Mononuclear cell (primary cell): ENCODE measurements at regions not wholly inside any gene's neighbourhood (a gene's known extent, or its start where the extent isn't known, plus 50 kb on each side); places are given as distances from the start of the nearest gene placed in this dataset.

Experiments
- H3K27me3 ChIP-seq: 2 replicates; pipeline ENCODE4 v1.6.0; 2011; ENCODE audit warnings: low read length, control low read depth; ENCODE audit not compliant: insufficient read depth
- H3K4me1 ChIP-seq: 2 replicates; pipeline ENCODE4 v1.5.1; 2011; ENCODE audit warnings: mild to moderate bottlenecking, low read length, control low read depth; ENCODE audit not compliant: insufficient read depth
- H3K4me3 ChIP-seq: 2 replicates; pipeline ENCODE4 v1.5.1; 2011; ENCODE audit warnings: mild to moderate bottlenecking, low read length, moderate library complexity
- H3K9me3 ChIP-seq: 2 replicates; pipeline ENCODE4 v1.5.1; 2011; ENCODE audit warnings: low read depth, mild to moderate bottlenecking, control low read depth, low read length

DNA sequence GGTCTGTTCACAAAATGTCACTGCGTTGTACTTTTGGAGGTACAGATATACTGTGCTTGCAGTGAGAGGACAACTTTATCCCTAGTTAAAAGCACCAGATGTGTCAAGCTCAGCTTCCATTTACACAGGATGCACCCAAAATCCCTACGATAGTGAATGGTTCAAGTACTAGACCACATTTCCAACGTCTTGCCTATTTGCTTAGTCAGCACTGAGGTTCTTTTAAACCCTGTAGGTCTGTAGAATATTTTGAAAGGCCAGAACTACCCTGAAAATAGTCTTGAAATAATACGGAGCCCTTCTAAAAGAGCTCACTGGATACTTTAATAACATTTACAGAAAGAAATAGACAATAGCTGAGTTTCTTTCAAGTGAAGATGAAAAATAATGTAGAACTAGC is 466.1 kb downstream of the FUT8 start:
- no peaks in the 10 kb centered on the region for H3K27me3 ChIP-seq
- H3K4me3 ChIP-seq = no peak overlapping the region
- H3K9me3 ChIP-seq = no peaks in the 10 kb centered on the region
- H3K4me1 ChIP-seq = peaks cover 17% of the 10 kb centered on the region

GRCh38 chr14:65879248-65880009 is 466.9 kb downstream of the FUT8 start:
- H3K4me1 ChIP-seq = peaks cover 17% of the 10 kb centered on the region
- H3K9me3 ChIP-seq = no peaks in the 10 kb centered on the region
- no peaks in the 10 kb centered on the region for H3K27me3 ChIP-seq
- H3K4me3 ChIP-seq = no peak overlapping the region

DNA sequence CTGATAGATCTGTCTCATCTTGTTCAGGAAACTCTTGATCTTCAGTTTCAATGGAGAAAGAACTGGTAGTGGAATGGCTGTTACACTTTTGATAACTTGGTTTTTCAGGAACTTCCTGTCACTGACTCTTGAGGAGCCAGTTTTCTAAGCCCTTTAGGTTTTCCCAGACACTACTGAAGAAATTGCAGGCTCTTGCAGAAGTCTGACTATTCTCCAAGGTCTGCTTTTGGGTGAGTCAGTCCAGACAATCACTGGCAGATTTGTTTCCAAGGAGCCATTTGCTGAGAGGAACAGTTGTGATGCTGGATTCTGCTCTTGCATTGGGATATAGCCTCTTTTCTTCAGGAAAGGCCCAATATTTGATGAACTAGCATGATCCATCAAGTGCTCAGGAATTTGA is 468.0 kb downstream of the FUT8 start:
- Histone ChIP-seq H3K4me3 (no peak overlapping the region), H3K9me3 (no peaks in the 10 kb centered on the region), H3K27me3 (no peaks in the 10 kb centered on the region), H3K4me1 (peaks cover 17% of the 10 kb centered on the region)

DNA sequence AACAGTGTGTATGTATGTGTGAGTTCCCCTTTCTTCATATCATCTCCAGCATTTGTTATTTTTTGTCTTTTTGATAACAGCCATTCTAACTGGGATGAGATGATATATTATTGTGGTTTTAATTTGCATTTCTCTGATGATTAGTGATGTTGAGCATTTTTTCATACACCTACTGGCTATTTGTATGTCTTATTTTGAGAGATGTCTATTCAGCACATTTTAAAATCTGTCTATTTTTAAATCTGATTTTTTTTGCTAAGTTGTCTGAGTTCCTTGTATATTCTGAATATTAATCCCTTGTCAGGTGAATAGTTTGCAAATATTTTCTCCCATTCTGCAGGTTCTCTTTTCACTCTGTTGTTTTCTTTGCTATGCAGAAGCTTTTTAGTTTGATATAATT is 469.1 kb downstream of the FUT8 start:
- H3K27me3 ChIP-seq = no peaks in the 10 kb centered on the region

GRCh38 chr14:65888677-65889076 is 476.1 kb downstream of the FUT8 start:
- Histone ChIP-seq H3K4me1 (no peaks in the 10 kb centered on the region), H3K27me3 (no peaks in the 10 kb centered on the region), H3K4me3 (no peak overlapping the region), H3K9me3 (no peaks in the 10 kb centered on the region)

More for the DNA sequence above, 469.1 kb downstream of the FUT8 start:
- Histone ChIP-seq H3K4me1 (peaks cover 17% of the 10 kb centered on the region), H3K9me3 (no peaks in the 10 kb centered on the region), H3K4me3 (no peak overlapping the region)

GRCh38 chr14:65892315-65892714 is 479.8 kb downstream of the FUT8 start:
- Histone ChIP-seq H3K27me3 (no peaks in the 10 kb centered on the region), H3K9me3 (no peaks in the 10 kb centered on the region), H3K4me3 (no peak overlapping the region), H3K4me1 (no peaks in the 10 kb centered on the region)

DNA sequence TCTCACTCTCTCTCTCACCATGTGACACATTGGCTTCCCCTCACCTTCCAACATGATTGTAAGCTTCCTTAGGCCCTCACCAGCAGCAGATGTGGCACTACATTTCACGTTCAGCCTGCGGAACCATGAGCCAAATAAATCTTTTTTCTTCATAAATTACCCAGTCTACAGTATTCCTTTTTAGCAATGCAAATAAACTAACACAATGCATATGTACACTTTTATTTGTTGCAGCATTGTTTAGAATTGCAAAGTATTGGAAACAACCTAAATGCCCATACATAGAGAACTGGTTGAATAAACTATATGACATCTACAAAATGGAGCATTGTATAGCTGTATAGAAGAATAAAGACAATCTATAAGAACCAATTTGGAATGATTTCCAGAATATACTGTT is 487.6 kb downstream of the FUT8 start:
- Histone ChIP-seq H3K9me3 (no peaks in the 10 kb centered on the region), H3K27me3 (no peaks in the 10 kb centered on the region), H3K4me1 (no peaks in the 10 kb centered on the region), H3K4me3 (no peak overlapping the region)

DNA sequence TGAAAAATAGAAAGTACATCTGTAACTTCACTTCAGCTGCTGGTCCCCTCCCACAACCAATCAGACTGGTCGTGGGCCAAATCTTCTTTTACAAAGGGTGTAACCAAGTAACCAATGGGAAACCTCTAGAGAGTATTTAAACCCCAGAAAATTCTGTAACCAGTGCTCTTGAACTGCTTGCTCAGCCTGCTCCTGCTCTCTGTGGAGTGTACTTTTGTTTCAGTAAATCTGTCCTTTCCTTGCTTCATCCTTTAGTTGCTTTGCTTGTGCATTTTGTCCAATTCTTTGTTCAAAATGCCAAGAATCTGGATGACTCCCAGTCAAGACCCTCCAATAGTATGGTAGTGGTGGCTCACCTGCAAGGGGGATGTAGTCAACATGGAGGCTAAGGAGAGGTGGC is 489.1 kb downstream of the FUT8 start:
- Histone ChIP-seq H3K27me3 (no peaks in the 10 kb centered on the region), H3K4me3 (no peak overlapping the region), H3K4me1 (no peaks in the 10 kb centered on the region), H3K9me3 (no peaks in the 10 kb centered on the region)

- Histone ChIP-seq H3K9me3 (no peaks in the 10 kb centered on the region), H3K27me3 (no peaks in the 10 kb centered on the region), H3K4me3 (no peak overlapping the region), H3K4me1 (no peaks in the 10 kb centered on the region)
These were observed 492.5 kb downstream of the FUT8 start for GRCh38 chr14:65904988-65905387.

GRCh38 chr14:65906344-65906743 is 493.8 kb downstream of the FUT8 start:
- H3K4me1 ChIP-seq = no peaks in the 10 kb centered on the region
- H3K4me3 ChIP-seq = no peak overlapping the region
- H3K27me3 ChIP-seq = no peaks in the 10 kb centered on the region
- H3K9me3 ChIP-seq = no peaks in the 10 kb centered on the region

DNA sequence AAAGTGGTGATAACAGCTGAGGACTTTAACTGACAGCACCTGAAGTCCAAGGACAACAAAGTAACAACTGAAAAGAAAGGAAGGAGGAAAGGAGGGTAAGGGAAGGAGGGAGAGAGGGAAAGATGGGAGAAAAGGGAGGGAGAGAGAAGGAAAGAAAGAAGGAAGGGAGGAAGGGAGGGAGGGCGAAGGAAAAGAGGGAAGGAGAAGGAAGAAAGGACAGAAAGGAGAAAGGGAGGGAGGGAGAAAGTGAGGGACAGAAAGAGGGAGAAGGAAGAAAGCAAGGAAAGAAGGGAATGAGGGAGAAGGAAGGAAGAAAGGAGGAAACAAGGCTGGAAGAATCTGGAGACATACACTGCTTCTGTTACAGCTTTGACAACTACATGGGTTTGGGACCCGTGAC is 494.4 kb downstream of the FUT8 start:
- Histone ChIP-seq H3K9me3 (no peaks in the 10 kb centered on the region), H3K4me1 (no peaks in the 10 kb centered on the region), H3K4me3 (no peak overlapping the region), H3K27me3 (no peaks in the 10 kb centered on the region)

GRCh38 chr14:65910108-65910786 is 497.7 kb downstream of the FUT8 start:
- Histone ChIP-seq H3K4me3 (no peak overlapping the region), H3K27me3 (no peaks in the 10 kb centered on the region), H3K4me1 (no peaks in the 10 kb centered on the region), H3K9me3 (no peaks in the 10 kb centered on the region)

- H3K4me1 ChIP-seq = no peaks in the 10 kb centered on the region
- H3K27me3 ChIP-seq = no peaks in the 10 kb centered on the region
- no peak overlapping the region for H3K4me3 ChIP-seq
- H3K9me3 ChIP-seq = no peaks in the 10 kb centered on the region
These were observed 502.6 kb downstream of the FUT8 start for GRCh38 chr14:65915125-65915524.

GRCh38 chr14:65916055-65916454 is 503.5 kb downstream of the FUT8 start:
- no peaks in the 10 kb centered on the region for H3K9me3 ChIP-seq

GRCh38 chr14:65920996-65921395 is 508.5 kb downstream of the FUT8 start:
- Histone ChIP-seq H3K4me1 (no peaks in the 10 kb centered on the region), H3K27me3 (no peaks in the 10 kb centered on the region), H3K4me3 (no peak overlapping the region), H3K9me3 (no peaks in the 10 kb centered on the region)

More at GRCh38 chr14:65916055-65916454, 503.5 kb downstream of the FUT8 start:
- Histone ChIP-seq H3K27me3 (no peaks in the 10 kb centered on the region), H3K4me1 (no peaks in the 10 kb centered on the region), H3K4me3 (no peak overlapping the region)

- Histone ChIP-seq H3K4me1 (peaks cover 11% of the 10 kb centered on the region), H3K9me3 (no peaks in the 10 kb centered on the region), H3K27me3 (no peaks in the 10 kb centered on the region), H3K4me3 (no peak overlapping the region)
These were observed 509.6 kb downstream of the FUT8 start for GRCh38 chr14:65922142-65922541.
